Tibial nerve (tissue), 4 donors: ENCODE measurements at regions not wholly inside any gene's neighbourhood (a gene's known extent, or its start where the extent isn't known, plus 50 kb on each side); places are given as distances from the start of the nearest gene placed in this dataset.

ENCODE experiments used
- DNase-seq, 2 donors: peaks; one replicate each; pipeline ENCODE4 v3.0.0-alpha.2; 2019; ENCODE audit warnings: low spot score in 2 of 2
- H3K27ac ChIP-seq, 4 donors: fragments of 200-600 bp; sonication (generic) in 3 of 4; one replicate each; pipeline ENCODE4 v1.5.1; 2017 to 2019; ENCODE audit warnings: mild to moderate bottlenecking in 1 of 4
- H3K27me3 ChIP-seq, 2 donors: fragments of 200-600 bp; sonication (generic) in 1 of 2; one replicate each; pipeline versions ENCODE4 v1.5.1 to v1.6.0; 2017 to 2019
- H3K36me3 ChIP-seq, 3 donors: fragments of 200-600 bp; sonication (generic); one replicate each; pipeline ENCODE4 v1.5.1; 2018 to 2019
- H3K4me1 ChIP-seq, 4 donors: fragments of 200-600 bp; sonication (generic) in 3 of 4; one replicate each; pipeline ENCODE4 v1.5.1; 2017 to 2019
- H3K4me3 ChIP-seq, 4 donors: fragments of 200-600 bp; sonication (generic) in 3 of 4; one replicate each; pipeline ENCODE4 v1.5.1; 2017 to 2019; ENCODE audit warnings: mild to moderate bottlenecking in 1 of 4, moderate library complexity in 1 of 4
- H3K9me3 ChIP-seq, 4 donors: fragments of 200-600 bp; sonication (generic) in 3 of 4; one replicate each; pipeline ENCODE4 v1.5.1; 2017 to 2019
- CTCF ChIP-seq, 5 experiments: fragments of 200-600 bp in 3 of 5; fragments of 450-650 bp in 2 of 5; sonication (generic) in 3 of 5; IDR thresholded peaks; one replicate each; pipeline ENCODE4 v1.5.1; 2016 to 2019; ENCODE audit warnings: antibody characterized with exemption in 5 of 5, mild to moderate bottlenecking in 3 of 5, moderate library complexity in 2 of 5
- EP300 ChIP-seq, 2 donors: sonication (generic); formaldehyde crosslinking; IDR thresholded peaks; one replicate each; pipeline ENCODE4 v1.6.1; 2017; ENCODE audit warnings: antibody characterized with exemption in 2 of 2, mild to moderate bottlenecking in 1 of 2
- POLR2A ChIP-seq, 2 donors: fragments of 450-650 bp; IDR thresholded peaks; one replicate each; pipeline ENCODE4 v1.6.1; 2017; ENCODE audit warnings: antibody characterized with exemption in 2 of 2, mild to moderate bottlenecking in 2 of 2, moderate library complexity in 2 of 2
- WGBS, 2 donors: methylation state at CpG; one replicate each; pipeline ENCODE4 v1.1.5; 2018; 5-methylcytosine and 5-hydroxymethylcytosine counted together

GRCh38 chr14:22008766-22009165, 335.1 kb upstream of the OR4E1 start:
- Histone ChIP-seq H3K36me3 (no peaks in the 10 kb centered on the region), H3K9me3 (peaks cover 0 to 3% (median 0%) of the 10 kb centered on the region in 4 donors), H3K4me3 (no peak overlapping the region), H3K27me3 (no peaks in the 10 kb centered on the region), H3K4me1 (peaks cover 0 to 10% (median 2%) of the 10 kb centered on the region in 4 donors), H3K27ac (no peak overlapping the region)
- no peak for DNase-seq
- WGBS, 2 donors, result 57 to 63% methylated on average over 1 of the region's 1 CpG
- TF ChIP-seq POLR2A (IDR thresholded peaks at IDR 0.05), result no peak
- no peak for TF ChIP-seq CTCF (IDR thresholded peaks at IDR 0.05)
- no peak for TF ChIP-seq EP300 (IDR thresholded peaks at IDR 0.05)

- Histone ChIP-seq H3K4me1 (peaks cover 0 to 10% (median 2%) of the 10 kb centered on the region in 4 donors), H3K27ac (no peak overlapping the region), H3K36me3 (no peaks in the 10 kb centered on the region), H3K4me3 (no peak overlapping the region), H3K9me3 (peaks cover 0 to 3% (median 0%) of the 10 kb centered on the region in 4 donors), H3K27me3 (no peaks in the 10 kb centered on the region)
- WGBS, 2 donors, result 91 to 93% methylated on average over 6 of the region's 6 CpGs
- TF ChIP-seq CTCF (IDR thresholded peaks at IDR 0.05) (no peak), POLR2A (IDR thresholded peaks at IDR 0.05) (no peak), EP300 (IDR thresholded peaks at IDR 0.05) (no peak)
- DNase-seq, result no peak
Observed at GRCh38 chr14:22007784-22008412, 334.3 kb upstream of the OR4E1 start.

GRCh38 chr14:22007363-22007762, 333.7 kb upstream of the OR4E1 start:
- Histone ChIP-seq H3K27me3 (no peaks in the 10 kb centered on the region), H3K36me3 (no peaks in the 10 kb centered on the region), H3K27ac (no peak overlapping the region), H3K4me3 (no peak overlapping the region), H3K9me3 (peaks cover 0 to 3% (median 0%) of the 10 kb centered on the region in 4 donors), H3K4me1 (peaks cover 0 to 10% (median 2%) of the 10 kb centered on the region in 4 donors)
- no peak for DNase-seq
- 90 to 94% methylated on average over 3 of the region's 3 CpGs for WGBS, 2 donors
- TF ChIP-seq CTCF (IDR thresholded peaks at IDR 0.05) (no peak), EP300 (IDR thresholded peaks at IDR 0.05) (no peak)

GRCh38 chr14:22003461-22003860, 329.8 kb upstream of the OR4E1 start:
- WGBS, 2 donors, result 80 to 86% methylated on average over 9 of the region's 9 CpGs
- DNase-seq, result no peak
- no peak overlapping the region for H3K27ac ChIP-seq
- no peaks in the 10 kb centered on the region for H3K36me3 ChIP-seq
- H3K4me1 ChIP-seq, result no peaks in the 10 kb centered on the region
- H3K9me3 ChIP-seq, result peaks cover 0 to 3% (median 0%) of the 10 kb centered on the region in 4 donors
- H3K27me3 ChIP-seq, result no peaks in the 10 kb centered on the region
- TF ChIP-seq CTCF (IDR thresholded peaks at IDR 0.05), result no peak
- TF ChIP-seq POLR2A (IDR thresholded peaks at IDR 0.05), result no peak
- H3K4me3 ChIP-seq, result no peak overlapping the region

GRCh38 chr14:22002860-22003284, 329.3 kb upstream of the OR4E1 start:
- no peaks in the 10 kb centered on the region for H3K27me3 ChIP-seq
- TF ChIP-seq CTCF (IDR thresholded peaks at IDR 0.05) (peak in 2 of 5 experiments; percentile 18 to 35), POLR2A (IDR thresholded peaks at IDR 0.05) (no peak)
- 40 to 42% methylated on average over 10 of the region's 10 CpGs for WGBS, 2 donors

More at GRCh38 chr14:22002860-22003284, 329.3 kb upstream of the OR4E1 start:
- no peaks in the 10 kb centered on the region for H3K36me3 ChIP-seq
- no peaks in the 10 kb centered on the region for H3K9me3 ChIP-seq
- H3K27ac ChIP-seq, result no peak overlapping the region
- DNase-seq, result no peak
- H3K4me3 ChIP-seq, result no peak overlapping the region
- H3K4me1 ChIP-seq, result no peaks in the 10 kb centered on the region
